CD4-positive, alpha-beta T cell (primary cell): ENCODE measurements at regions not wholly inside any gene's neighbourhood (a gene's known extent, or its start where the extent isn't known, plus 50 kb on each side); places are given as distances from the start of the nearest gene placed in this dataset.

Source experiments
- ATAC-seq: fragments of 200-7000 bp; cut with Tn5 transposase; one replicate; pipeline ENCODE4 v1.10.0; 2022; ENCODE audit warnings: mild to moderate bottlenecking; ENCODE audit not compliant: poor library complexity
- CTCF ChIA-PET: fragments of 350-600 bp; sonication (Branson Sonifier 250); formaldehyde crosslinking; loops from one replicate; lab custom pipeline; 2021; ENCODE audit warnings: antibody characterized with exemption, inconsistent platforms; lab: Charles Lee
- POLR2A ChIA-PET: fragments of 350-600 bp; sonication (Branson Sonifier 250); formaldehyde crosslinking; loops from one replicate; lab custom pipeline; 2021; ENCODE audit warnings: antibody characterized with exemption, inconsistent platforms; lab: Charles Lee
- DNase-seq, 14 experiments: peaks; one replicate each; pipeline ENCODE4 v3.0.0-alpha.2; 2013 to 2020; ENCODE audit warnings: mixed read lengths in 2 of 14
- H3K27ac ChIP-seq, 2 donors: one replicate each; pipeline versions ENCODE4 v1.5.1 to v1.7.0; 2013; ENCODE audit warnings: low read length in 2 of 2, low read depth in 1 of 2, mild to moderate bottlenecking in 1 of 2
- H3K27me3 ChIP-seq, 2 experiments: 1 replicate in 1 of 2; 2 replicates in 1 of 2; pipeline versions ENCODE4 v1.6.1 to v1.7.0; 2013; ENCODE audit warnings: low read length in 2 of 2, control low read depth in 1 of 2, mild to moderate bottlenecking in 1 of 2, moderate library complexity in 1 of 2; ENCODE audit not compliant: insufficient read depth in 2 of 2, control insufficient read depth in 1 of 2
- H3K36me3 ChIP-seq: one replicate; pipeline ENCODE4 v1.6.1; 2013; ENCODE audit warnings: low read length, control low read depth; ENCODE audit not compliant: insufficient read depth
- H3K4me1 ChIP-seq: one replicate; pipeline ENCODE4 v1.6.1; 2013; ENCODE audit warnings: low read length, control low read depth; ENCODE audit not compliant: insufficient read depth
- H3K4me3 ChIP-seq: one replicate; pipeline ENCODE4 v1.5.1; 2013; ENCODE audit warnings: mild to moderate bottlenecking, low read length, moderate library complexity
- H3K9me3 ChIP-seq, 2 experiments: 1 replicate in 1 of 2; 2 replicates in 1 of 2; pipeline versions ENCODE4 v1.6.1 to v1.7.0; 2013; ENCODE audit warnings: low read length in 2 of 2, mild to moderate bottlenecking in 2 of 2, control low read depth in 1 of 2, moderate library complexity in 1 of 2; ENCODE audit not compliant: control insufficient read depth in 1 of 2, insufficient read depth in 1 of 2
- H3K27ac Mint-ChIP-seq: one replicate; pipeline ENCODE4 v1.8.0; 2020; ENCODE audit warnings: mixed read lengths
- H3K27me3 Mint-ChIP-seq: one replicate; pipeline ENCODE4 v1.8.0; 2021; ENCODE audit warnings: mixed read lengths
- H3K36me3 Mint-ChIP-seq: one replicate; pipeline ENCODE4 v1.8.0; 2021; ENCODE audit warnings: low read depth, mixed read lengths
- H3K4me1 Mint-ChIP-seq: one replicate; pipeline ENCODE4 v1.8.0; 2021; ENCODE audit warnings: low read depth, mixed read lengths
- H3K4me3 Mint-ChIP-seq: one replicate; pipeline ENCODE4 v1.8.0; 2020; ENCODE audit warnings: mild to moderate bottlenecking, mixed read lengths
- H3K9me3 Mint-ChIP-seq: one replicate; pipeline ENCODE4 v1.8.0; 2020; ENCODE audit warnings: mixed read lengths
- CTCF ChIP-seq: fragments of 200-600 bp; IDR thresholded peaks from one replicate; pipeline ENCODE4 v1.8.0; 2022; ENCODE audit warnings: antibody characterized with exemption, mild to moderate bottlenecking
- intact Hi-C, 2 experiments: fragments of 100-400 bp; cut with DNase I in 1 of 2; cut with micrococcal nuclease in 1 of 2; formaldehyde crosslinking; loops; one replicate each; pipeline versions ENCODE4 v1.15.1 to v1.9.0; 2023 to 2025; cut with DNase I, micrococcal nuclease

GRCh38 chr20:7275645-7276237 lies 508.3 kb downstream of the BMP2 start:
- Histone ChIP-seq H3K9me3 (peaks cover 4 to 7% of the 10 kb centered on the region in 2 experiments), H3K27ac (no peak overlapping the region), H3K27me3 (no peaks in the 10 kb centered on the region), H3K4me1 (no peaks in the 10 kb centered on the region), H3K36me3 (no peaks in the 10 kb centered on the region), H3K4me3 (no peak overlapping the region)
- H3K4me3 Mint-ChIP-seq: no peak overlapping the region
- peaks cover 8% of the 10 kb centered on the region for H3K9me3 Mint-ChIP-seq
- DNase-seq: no peak
- CTCF ChIA-PET: no interaction called here
- intact Hi-C loops: no loop called here
- ATAC-seq: no peak
- no peaks in the 10 kb centered on the region for H3K36me3 Mint-ChIP-seq
- no peak for TF ChIP-seq CTCF
- POLR2A ChIA-PET: no interaction called here
- no peaks in the 10 kb centered on the region for H3K4me1 Mint-ChIP-seq
- H3K27ac Mint-ChIP-seq: no peak overlapping the region
- no peaks in the 10 kb centered on the region for H3K27me3 Mint-ChIP-seq

GRCh38 chr20:7285918-7286556 lies 518.6 kb downstream of the BMP2 start:
- Histone ChIP-seq H3K27ac (no peak overlapping the region), H3K4me3 (no peak overlapping the region), H3K36me3 (no peaks in the 10 kb centered on the region), H3K27me3 (no peaks in the 10 kb centered on the region), H3K4me1 (no peaks in the 10 kb centered on the region), H3K9me3 (peaks cover 0 to 4% of the 10 kb centered on the region in 2 experiments)
- Mint-ChIP-seq H3K27ac (no peak overlapping the region), H3K4me1 (no peaks in the 10 kb centered on the region), H3K36me3 (no peaks in the 10 kb centered on the region), H3K27me3 (no peaks in the 10 kb centered on the region), H3K4me3 (no peak overlapping the region), H3K9me3 (peaks cover 3% of the 10 kb centered on the region)
- intact Hi-C loops: loop anchor here in 1 of 2 experiments (10.0 kb wide), 1 partner anchor 1141 kb away; no protein-coding TSS in a partner anchor
- DNase-seq (peak in 4 of 14 experiments; percentile 1 to 15 (median 9)), ATAC-seq (no peak)
- no peak for TF ChIP-seq CTCF
- ChIA-PET POLR2A (no interaction called here), CTCF (interaction anchor here (0.6 kb wide), 1 partner anchor 524 kb away, joined by 3 read pairs; no protein-coding TSS in a partner anchor)

- POLR2A ChIA-PET: no interaction called here
Measured at GRCh38 chr20:7291323-7291943, 523.9 kb downstream of the BMP2 start.

More at GRCh38 chr20:7291323-7291943, 523.9 kb downstream of the BMP2 start:
- no peaks in the 10 kb centered on the region for H3K4me1 Mint-ChIP-seq
- ATAC-seq: no peak
- Histone ChIP-seq H3K36me3 (no peaks in the 10 kb centered on the region), H3K4me1 (no peaks in the 10 kb centered on the region), H3K9me3 (no peaks in the 10 kb centered on the region), H3K27me3 (no peaks in the 10 kb centered on the region), H3K4me3 (no peak overlapping the region), H3K27ac (no peak overlapping the region)
- peaks cover 3% of the 10 kb centered on the region for H3K9me3 Mint-ChIP-seq
- CTCF ChIA-PET: no interaction called here
- no peak for DNase-seq
- no peak overlapping the region for H3K27ac Mint-ChIP-seq
- no peak overlapping the region for H3K4me3 Mint-ChIP-seq
- no peak for TF ChIP-seq CTCF
- intact Hi-C loops: no loop called here
- H3K36me3 Mint-ChIP-seq: no peaks in the 10 kb centered on the region
- H3K27me3 Mint-ChIP-seq: no peaks in the 10 kb centered on the region
